A673 (cell line): ENCODE measurements at regions not wholly inside any gene's neighbourhood (a gene's known extent, or its start where the extent isn't known, plus 50 kb on each side); places are given as distances from the start of the nearest gene placed in this dataset.

Experiments used
- EZH2 ChIP-seq: fragments of 200-600 bp; sonication (generic); IDR thresholded peaks from 2 replicates; pipeline ENCODE4 v1.6.1; 2017; ENCODE audit warnings: borderline replicate concordance, low read depth, mild to moderate bottlenecking, mixed read lengths, antibody characterized with exemption, low read length; ENCODE audit not compliant: poor library complexity, severe bottlenecking
- TF ChIP-seq, protein P1 (sequence below): fragments of 300-800, 200-600 bp; sonication (generic); conservative IDR thresholded peaks from 2 replicates; pipeline ENCODE4 v1.5.1; 2017; ENCODE audit warnings: low read depth, mild to moderate bottlenecking, antibody characterized with exemption, low read length, moderate library complexity, mixed read lengths

DNA sequence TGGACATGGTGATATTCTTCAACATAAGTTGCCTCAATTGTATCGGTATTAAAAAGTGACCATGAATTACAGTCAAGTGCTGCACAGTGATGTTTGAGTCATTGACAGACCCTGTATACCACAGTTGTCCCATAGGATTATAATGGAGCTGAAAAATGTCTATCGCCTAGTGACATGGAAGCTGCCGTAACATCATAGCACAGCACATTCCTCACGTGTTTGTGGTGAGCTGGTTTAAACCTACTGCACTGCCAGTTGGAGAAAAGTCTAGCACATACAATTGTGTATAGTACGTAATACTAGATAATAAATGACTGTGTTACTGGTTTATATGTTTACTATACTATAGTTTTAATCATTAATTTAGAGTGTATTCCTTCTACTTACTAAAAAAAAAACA, 150.2 kb downstream of the CDH26 start:
- TF ChIP-seq, protein P1, sequence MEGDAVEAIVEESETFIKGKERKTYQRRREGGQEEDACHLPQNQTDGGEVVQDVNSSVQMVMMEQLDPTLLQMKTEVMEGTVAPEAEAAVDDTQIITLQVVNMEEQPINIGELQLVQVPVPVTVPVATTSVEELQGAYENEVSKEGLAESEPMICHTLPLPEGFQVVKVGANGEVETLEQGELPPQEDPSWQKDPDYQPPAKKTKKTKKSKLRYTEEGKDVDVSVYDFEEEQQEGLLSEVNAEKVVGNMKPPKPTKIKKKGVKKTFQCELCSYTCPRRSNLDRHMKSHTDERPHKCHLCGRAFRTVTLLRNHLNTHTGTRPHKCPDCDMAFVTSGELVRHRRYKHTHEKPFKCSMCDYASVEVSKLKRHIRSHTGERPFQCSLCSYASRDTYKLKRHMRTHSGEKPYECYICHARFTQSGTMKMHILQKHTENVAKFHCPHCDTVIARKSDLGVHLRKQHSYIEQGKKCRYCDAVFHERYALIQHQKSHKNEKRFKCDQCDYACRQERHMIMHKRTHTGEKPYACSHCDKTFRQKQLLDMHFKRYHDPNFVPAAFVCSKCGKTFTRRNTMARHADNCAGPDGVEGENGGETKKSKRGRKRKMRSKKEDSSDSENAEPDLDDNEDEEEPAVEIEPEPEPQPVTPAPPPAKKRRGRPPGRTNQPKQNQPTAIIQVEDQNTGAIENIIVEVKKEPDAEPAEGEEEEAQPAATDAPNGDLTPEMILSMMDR: no peak
- no peak for TF ChIP-seq EZH2
